Mesendoderm (in vitro differentiated cells): ENCODE measurements at regions not wholly inside any gene's neighbourhood (a gene's known extent, or its start where the extent isn't known, plus 50 kb on each side); places are given as distances from the start of the nearest gene placed in this dataset.

ENCODE experiments used
- DNase-seq: peaks from one replicate; pipeline ENCODE4 v3.0.0; 2013
- H2AK5ac ChIP-seq: 2 replicates; pipeline ENCODE4 v1.6.1; 2013; ENCODE audit warnings: low read length, inconsistent platforms
- H2BK120ac ChIP-seq: 2 replicates; pipeline ENCODE4 v1.6.1; 2013; ENCODE audit warnings: low read depth, mild to moderate bottlenecking, low read length, moderate library complexity, mixed read lengths
- H2BK15ac ChIP-seq: replicated peaks from 2 replicates; pipeline ENCODE4 v1.6.1; 2013; ENCODE audit warnings: low read depth, mild to moderate bottlenecking, moderate library complexity
- H2BK5ac ChIP-seq: 2 replicates; pipeline ENCODE4 v1.6.1; 2013; ENCODE audit warnings: low read length, inconsistent platforms
- H3K18ac ChIP-seq: 2 replicates; pipeline ENCODE4 v1.6.1; 2013; ENCODE audit warnings: mild to moderate bottlenecking, low read length, mixed read lengths
- H3K23ac ChIP-seq: one replicate; pipeline ENCODE4 v1.6.1; 2013; ENCODE audit warnings: low read length
- H3K27ac ChIP-seq: 2 replicates; pipeline ENCODE4 v1.5.1; 2013; ENCODE audit warnings: low read depth, mild to moderate bottlenecking, inconsistent platforms, low read length, moderate library complexity
- H3K27me3 ChIP-seq: 2 replicates; pipeline ENCODE4 v1.6.1; 2013; ENCODE audit warnings: low read length, control low read depth, mild to moderate bottlenecking, inconsistent platforms; ENCODE audit not compliant: insufficient read depth, poor library complexity
- H3K36me3 ChIP-seq: 2 replicates; pipeline ENCODE4 v1.6.1; 2013; ENCODE audit warnings: low read length, inconsistent platforms; ENCODE audit not compliant: control insufficient read depth, insufficient read depth
- H3K4ac ChIP-seq: one replicate; pipeline ENCODE4 v1.6.1; 2013; ENCODE audit warnings: low read depth, mild to moderate bottlenecking, low read length, moderate library complexity
- H3K4me1 ChIP-seq: 2 replicates; pipeline ENCODE4 v1.6.1; 2013; ENCODE audit warnings: low read depth, low read length, inconsistent platforms; ENCODE audit not compliant: control insufficient read depth
- H3K4me2 ChIP-seq: 2 replicates; pipeline ENCODE4 v1.6.1; 2013; ENCODE audit warnings: low read length
- H3K4me3 ChIP-seq: 2 replicates; pipeline ENCODE4 v1.5.1; 2013; ENCODE audit warnings: mild to moderate bottlenecking, low read length
- H3K56ac ChIP-seq: one replicate; pipeline ENCODE4 v1.6.1; 2013; ENCODE audit warnings: low read length
- H3K79me1 ChIP-seq: 2 replicates; pipeline ENCODE4 v1.6.1; 2013; ENCODE audit warnings: low read length, inconsistent platforms
- H3K79me2 ChIP-seq: 2 replicates; pipeline ENCODE4 v1.6.1; 2013; ENCODE audit warnings: mild to moderate bottlenecking, low read length; ENCODE audit not compliant: control insufficient read depth, insufficient read depth
- H3K9ac ChIP-seq: 2 replicates; pipeline ENCODE4 v1.6.1; 2013; ENCODE audit warnings: low read length, inconsistent platforms
- H4K5ac ChIP-seq: one replicate; pipeline ENCODE4 v1.6.1; 2013; ENCODE audit warnings: low read length
- H4K8ac ChIP-seq: one replicate; pipeline ENCODE4 v1.6.1; 2013; ENCODE audit warnings: low read depth, mild to moderate bottlenecking, control low read depth, low read length, moderate library complexity
- WGBS: extraction: QIAGEN DNeasy Blood & Tissue Kit; methylation state at CpG from one replicate; pipeline ENCODE4 v1.1.7; 2013; ENCODE audit warnings: low lambda C conversion rate, missing lambda C conversion rate; ENCODE audit not compliant: insufficient coverage; ENCODE audit errors: extremely low coverage; 5-methylcytosine and 5-hydroxymethylcytosine counted together

- no peak overlapping the region for H2BK120ac ChIP-seq
- no peak overlapping the region for H2BK15ac ChIP-seq
- H2BK5ac ChIP-seq, result no peak overlapping the region
- H4K5ac ChIP-seq, result no peak overlapping the region
- no peak overlapping the region for H3K27ac ChIP-seq
- no peak overlapping the region for H4K8ac ChIP-seq
- no peak overlapping the region for H3K18ac ChIP-seq
- no peak overlapping the region for H3K4me2 ChIP-seq
- H3K4me1 ChIP-seq, result no peaks in the 10 kb centered on the region
- no peak overlapping the region for H3K23ac ChIP-seq
- no peak for DNase-seq
- no peaks in the 10 kb centered on the region for H3K36me3 ChIP-seq
- H3K79me1 ChIP-seq, result no peaks in the 10 kb centered on the region
- H2AK5ac ChIP-seq, result no peak overlapping the region
- H3K79me2 ChIP-seq, result no peaks in the 10 kb centered on the region
- H3K27me3 ChIP-seq, result no peaks in the 10 kb centered on the region
- no peak overlapping the region for H3K9ac ChIP-seq
- H3K56ac ChIP-seq, result no peak overlapping the region
- WGBS, result no CpG with 5 or more reads among the region's 2 CpGs
- no peak overlapping the region for H3K4ac ChIP-seq
- no peak overlapping the region for H3K4me3 ChIP-seq
Observed at GRCh38 chr5:125847561-125847960, 575.6 kb upstream of the GRAMD2B start.

GRCh38 chr5:125848751-125849150 is 574.5 kb upstream of the GRAMD2B start:
- Histone ChIP-seq H3K4me1 (no peaks in the 10 kb centered on the region), H2BK15ac (no peak overlapping the region), H3K56ac (no peak overlapping the region), H3K27me3 (no peaks in the 10 kb centered on the region), H2AK5ac (no peak overlapping the region), H3K27ac (no peak overlapping the region), H3K36me3 (no peaks in the 10 kb centered on the region), H3K4me2 (no peak overlapping the region), H2BK5ac (no peak overlapping the region), H3K79me1 (no peaks in the 10 kb centered on the region), H4K5ac (no peak overlapping the region), H3K4me3 (no peak overlapping the region), H4K8ac (no peak overlapping the region), H3K9ac (no peak overlapping the region), H3K23ac (no peak overlapping the region), H3K79me2 (no peaks in the 10 kb centered on the region), H3K4ac (no peak overlapping the region), H3K18ac (no peak overlapping the region), H2BK120ac (no peak overlapping the region)
- DNase-seq, result no peak
- no CpG with 5 or more reads among the region's 2 CpGs for WGBS

- no peaks in the 10 kb centered on the region for H3K79me1 ChIP-seq
- no peak overlapping the region for H4K8ac ChIP-seq
- H3K56ac ChIP-seq, result no peak overlapping the region
- no peak overlapping the region for H3K18ac ChIP-seq
- no peaks in the 10 kb centered on the region for H3K4me1 ChIP-seq
- H3K4ac ChIP-seq, result no peak overlapping the region
- no peak overlapping the region for H3K4me3 ChIP-seq
- no peak overlapping the region for H3K4me2 ChIP-seq
- H3K23ac ChIP-seq, result no peak overlapping the region
- H3K9ac ChIP-seq, result no peak overlapping the region
- WGBS, result no CpG with 5 or more reads among the region's 3 CpGs
- no peaks in the 10 kb centered on the region for H3K79me2 ChIP-seq
- H2BK5ac ChIP-seq, result no peak overlapping the region
- H4K5ac ChIP-seq, result no peak overlapping the region
- no peak overlapping the region for H2BK15ac ChIP-seq
- no peak overlapping the region for H2BK120ac ChIP-seq
- H2AK5ac ChIP-seq, result no peak overlapping the region
- H3K27ac ChIP-seq, result no peak overlapping the region
- H3K36me3 ChIP-seq, result no peaks in the 10 kb centered on the region
- DNase-seq, result no peak
- no peaks in the 10 kb centered on the region for H3K27me3 ChIP-seq
Observed at GRCh38 chr5:125856949-125857348, 566.3 kb upstream of the GRAMD2B start.

- H3K27ac ChIP-seq, result no peak overlapping the region
Observed at GRCh38 chr5:125863579-125863978, 559.6 kb upstream of the GRAMD2B start.

DNA sequence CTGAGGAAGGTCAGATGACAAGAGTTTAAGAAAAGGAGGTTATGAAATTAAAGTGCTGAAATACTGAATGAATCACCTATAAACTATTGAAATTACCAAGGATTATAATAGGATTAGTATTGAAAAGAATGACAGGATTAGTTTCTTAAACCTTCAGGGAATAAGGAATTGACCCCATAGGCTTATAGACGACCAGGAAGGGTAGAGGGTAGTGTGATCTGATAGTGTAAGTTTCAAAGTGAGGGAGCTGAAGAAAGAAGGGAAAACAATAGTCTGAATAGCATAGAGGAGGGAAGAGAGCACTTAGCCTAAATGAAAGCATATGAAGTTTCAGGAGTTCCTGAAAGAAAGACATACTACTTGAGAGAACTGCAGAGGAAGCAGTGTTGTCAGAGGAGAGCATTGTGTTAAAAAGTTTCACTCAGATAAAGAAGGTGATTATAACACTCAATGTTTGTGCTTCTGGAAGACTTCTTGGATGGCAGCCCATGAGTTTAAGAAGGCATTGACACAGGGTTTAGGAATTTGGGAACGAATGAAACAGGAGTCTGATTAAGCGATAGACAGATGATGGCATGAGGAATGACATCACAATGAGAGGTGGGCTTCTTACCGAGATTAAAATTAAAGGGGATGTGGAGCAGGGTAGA is 557.9 kb upstream of the GRAMD2B start:
- Histone ChIP-seq H3K56ac (no peak overlapping the region), H3K4ac (no peak overlapping the region), H2BK5ac (no peak overlapping the region), H3K36me3 (no peaks in the 10 kb centered on the region), H3K9ac (no peak overlapping the region), H3K27ac (no peak overlapping the region), H4K8ac (no peak overlapping the region), H4K5ac (no peak overlapping the region), H3K23ac (no peak overlapping the region), H3K79me2 (no peaks in the 10 kb centered on the region), H3K4me2 (no peak overlapping the region), H2BK15ac (no peak overlapping the region), H2BK120ac (no peak overlapping the region), H3K4me1 (no peaks in the 10 kb centered on the region), H3K79me1 (no peaks in the 10 kb centered on the region), H2AK5ac (no peak overlapping the region), H3K18ac (no peak overlapping the region), H3K4me3 (no peak overlapping the region), H3K27me3 (no peaks in the 10 kb centered on the region)
- no peak for DNase-seq
- WGBS, result no CpG with 5 or more reads among the region's 4 CpGs

More at GRCh38 chr5:125863579-125863978, 559.6 kb upstream of the GRAMD2B start:
- Histone ChIP-seq H4K5ac (no peak overlapping the region), H3K4me2 (no peak overlapping the region), H3K79me2 (no peaks in the 10 kb centered on the region), H3K4me3 (no peak overlapping the region), H3K4ac (no peak overlapping the region), H2BK5ac (no peak overlapping the region), H2BK15ac (no peak overlapping the region), H3K36me3 (no peaks in the 10 kb centered on the region), H4K8ac (no peak overlapping the region), H2BK120ac (no peak overlapping the region), H3K9ac (no peak overlapping the region), H3K4me1 (no peaks in the 10 kb centered on the region), H3K79me1 (no peaks in the 10 kb centered on the region), H2AK5ac (no peak overlapping the region), H3K27me3 (no peaks in the 10 kb centered on the region), H3K56ac (no peak overlapping the region), H3K18ac (no peak overlapping the region), H3K23ac (no peak overlapping the region)
- no CpG with 5 or more reads among the region's 2 CpGs for WGBS
- no peak for DNase-seq

DNA sequence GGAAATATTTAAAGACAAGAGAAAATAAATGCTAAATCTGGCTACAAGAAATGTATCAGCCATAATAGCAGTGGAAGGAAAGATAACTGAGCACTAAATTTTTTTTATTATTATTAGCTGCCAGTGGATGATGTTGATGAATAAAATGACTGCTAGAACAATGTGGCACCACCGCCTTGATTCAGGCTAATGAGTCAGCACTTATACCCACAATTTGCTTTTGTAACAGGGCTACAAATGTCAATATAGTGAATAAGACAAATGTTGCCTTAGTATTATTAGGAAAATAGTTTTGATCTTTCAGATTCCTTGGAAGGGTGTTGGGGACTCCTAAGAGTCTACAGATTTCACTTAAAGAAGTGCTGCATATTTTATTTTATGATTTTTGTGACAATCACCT is 555.2 kb upstream of the GRAMD2B start:
- WGBS, result no CpG with 5 or more reads among the region's 1 CpG
- Histone ChIP-seq H3K27ac (no peak overlapping the region), H3K79me1 (no peaks in the 10 kb centered on the region), H2BK120ac (no peak overlapping the region), H3K36me3 (no peaks in the 10 kb centered on the region), H2BK5ac (no peak overlapping the region), H4K5ac (no peak overlapping the region), H3K79me2 (no peaks in the 10 kb centered on the region), H3K27me3 (no peaks in the 10 kb centered on the region), H3K4ac (no peak overlapping the region), H4K8ac (no peak overlapping the region), H3K4me3 (no peak overlapping the region), H3K9ac (no peak overlapping the region), H3K18ac (no peak overlapping the region), H2BK15ac (no peak overlapping the region), H3K23ac (no peak overlapping the region), H2AK5ac (no peak overlapping the region), H3K56ac (no peak overlapping the region), H3K4me1 (no peaks in the 10 kb centered on the region), H3K4me2 (no peak overlapping the region)
- no peak for DNase-seq
